Mucosa of gallbladder (tissue), 1 donor: ENCODE measurements at regions not wholly inside any gene's neighbourhood (a gene's known extent, or its start where the extent isn't known, plus 50 kb on each side); places are given as distances from the start of the nearest gene placed in this dataset.
"Not testable (repeated sequence)": the region's sequence is repeated elsewhere in the genome, so short reads cannot be mapped to it uniquely, and the experiment has no call there.

Experiments
- DNase-seq: peaks from one replicate; pipeline ENCODE4 v3.0.0-alpha.2; 2020; ENCODE audit warnings: low spot score
- donor health status: DM: no; HTN: no; CAD: no.

DNA sequence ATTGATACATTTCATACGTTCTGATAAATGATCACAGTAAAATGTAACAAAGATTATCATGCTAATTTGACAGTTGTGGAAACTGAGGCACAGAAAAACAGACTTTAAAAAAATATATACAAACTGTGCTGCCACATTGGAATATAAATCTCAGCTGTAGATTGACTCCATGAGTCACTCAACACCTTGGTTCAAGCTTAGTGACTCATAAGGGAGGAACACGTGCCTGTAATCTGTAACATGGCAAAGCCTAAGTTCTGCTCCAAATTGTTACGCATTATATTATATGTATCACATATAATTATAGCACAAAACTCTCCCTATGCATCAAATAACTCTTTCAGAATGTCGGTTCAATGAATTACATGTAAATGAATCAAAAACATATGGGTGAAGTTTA lies 1047.5 kb downstream of the GATA3 start:
- DNase-seq, result no peak

DNA sequence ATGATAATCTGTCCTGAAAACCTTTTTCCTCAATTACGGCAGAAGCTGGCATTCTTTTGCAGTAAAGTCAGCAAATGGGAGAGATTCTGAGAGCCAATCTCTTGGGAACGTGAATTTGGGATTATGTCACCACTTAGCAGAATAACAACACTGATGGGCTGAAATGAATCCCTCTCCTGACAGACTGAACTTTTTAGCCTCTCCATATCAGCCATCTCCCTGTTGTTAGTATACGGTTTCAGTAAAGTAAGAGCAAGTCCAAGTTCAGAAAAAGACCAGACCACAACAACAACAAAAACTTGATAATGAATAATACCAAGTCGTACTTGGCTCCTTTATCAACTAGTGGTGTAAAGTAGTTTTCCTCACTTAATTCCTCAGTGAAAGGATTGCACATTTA lies 1048.8 kb downstream of the GATA3 start:
- DNase-seq, result no peak

DNA sequence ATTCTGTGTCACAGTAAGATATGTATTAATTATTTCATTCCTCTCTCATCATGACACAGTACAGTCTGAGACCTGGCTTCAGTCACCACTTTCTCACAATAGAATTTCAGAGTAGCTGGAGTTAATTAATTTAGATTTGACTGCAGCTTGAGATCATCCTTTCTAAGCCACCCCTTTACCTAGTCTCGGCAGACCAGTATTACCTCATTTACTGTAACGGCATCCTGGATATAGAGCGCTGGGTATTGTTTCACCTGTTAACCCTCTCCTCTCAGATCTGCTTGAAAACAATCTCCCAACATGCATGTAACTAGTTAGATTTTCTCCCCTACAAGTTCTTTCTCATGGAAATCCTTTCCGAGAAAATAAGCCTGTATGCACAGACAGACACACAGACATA lies 1057.5 kb downstream of the GATA3 start:
- DNase-seq, result no peak

DNA sequence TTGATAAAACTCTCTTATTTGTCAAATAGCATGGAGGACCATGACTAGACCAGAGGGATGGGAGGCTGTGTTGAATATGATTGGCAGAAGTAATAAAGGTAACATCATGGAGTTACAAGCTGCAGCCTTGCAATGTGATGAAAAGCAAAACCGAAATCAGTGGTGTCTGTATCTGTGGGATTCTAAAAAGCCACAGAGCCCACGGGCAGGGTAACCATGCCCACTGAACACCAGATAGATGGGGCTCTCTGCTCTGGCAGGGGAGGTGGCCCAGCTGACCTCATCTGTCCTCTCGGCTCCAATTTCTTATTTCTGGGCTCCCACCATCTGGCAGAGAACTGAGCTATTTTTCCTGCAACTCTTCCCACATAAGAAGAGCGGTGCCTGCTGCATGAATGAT lies 1072.2 kb downstream of the GATA3 start:
- DNase-seq, result no peak

DNA sequence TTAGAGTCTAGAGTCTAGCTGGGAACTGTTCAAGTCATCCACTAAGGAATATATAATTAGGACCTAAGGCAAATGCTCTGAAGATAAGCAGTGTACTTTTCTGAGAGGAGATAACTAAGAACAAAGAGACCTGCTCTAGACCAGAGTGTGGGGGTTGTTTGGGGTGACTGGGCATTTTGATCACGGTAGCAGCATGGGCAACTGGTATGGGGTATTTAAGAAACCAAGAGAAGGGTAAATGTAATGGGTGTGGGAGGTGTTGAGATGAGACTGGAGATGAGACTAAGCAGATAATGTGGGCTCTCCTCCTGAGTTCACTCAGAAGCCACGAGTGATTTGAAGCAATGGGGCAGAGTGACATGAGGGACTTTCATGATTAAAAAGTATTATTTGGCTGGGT lies 1082.9 kb downstream of the GATA3 start:
- DNase-seq, result no peak

DNA sequence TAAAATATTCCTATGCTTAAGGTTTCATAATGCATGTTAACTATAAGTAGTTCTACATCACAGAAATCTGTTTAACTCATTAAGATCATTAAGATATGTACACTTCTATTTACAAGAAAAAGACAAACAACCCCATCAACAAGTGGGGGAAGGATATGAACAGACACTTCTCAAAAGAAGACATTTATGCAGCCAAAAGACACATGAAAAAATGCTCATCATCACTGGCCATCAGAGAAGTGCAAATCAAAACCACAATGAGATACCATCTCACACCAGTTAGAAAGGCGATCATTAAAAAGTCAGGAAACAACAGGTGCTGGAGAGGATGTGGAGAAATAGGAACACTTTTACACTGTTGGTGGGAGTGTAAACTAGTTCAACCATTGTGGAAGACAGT lies 1084.3 kb downstream of the GATA3 start:
- not testable (repeated sequence) for DNase-seq

DNA sequence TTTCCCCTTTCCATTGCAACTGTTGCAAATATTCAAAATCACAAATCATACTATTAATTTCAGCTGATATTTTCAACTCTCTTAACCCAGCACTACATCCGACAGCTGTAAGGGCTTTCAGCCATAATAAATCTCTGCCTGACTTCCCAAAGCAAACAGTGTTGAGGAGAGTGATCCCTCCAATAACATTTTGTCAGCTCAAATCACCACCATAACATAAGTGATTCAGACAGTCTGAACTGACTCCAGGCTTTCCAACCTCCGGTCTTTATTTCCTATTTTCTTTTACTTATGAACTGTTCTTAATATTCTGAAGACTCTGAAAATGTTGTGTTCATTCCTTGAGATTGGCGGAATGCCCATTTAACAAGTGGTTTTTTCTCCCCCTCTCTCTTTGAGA lies 1085.9 kb downstream of the GATA3 start:
- DNase-seq, result no peak

DNA sequence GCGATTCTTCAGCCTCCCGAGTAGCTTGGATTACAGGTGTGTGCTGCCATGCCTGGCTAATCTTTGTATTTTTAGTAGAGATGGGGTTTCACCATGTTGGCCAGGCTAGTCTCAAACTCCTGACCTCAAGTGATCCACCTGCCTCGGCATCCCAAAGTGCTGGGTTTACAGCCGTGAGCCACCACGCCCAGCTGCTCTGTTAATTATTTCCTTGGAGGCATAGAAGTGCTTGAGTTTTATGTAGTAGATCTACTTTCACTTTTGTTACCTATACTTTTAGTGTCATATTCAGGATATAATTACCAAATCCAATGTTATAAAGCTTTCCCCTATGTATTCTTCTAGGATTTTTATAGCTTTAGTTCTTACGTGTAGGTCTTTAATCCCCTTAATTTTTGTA lies 1093.0 kb downstream of the GATA3 start:
- DNase-seq, result no peak

DNA sequence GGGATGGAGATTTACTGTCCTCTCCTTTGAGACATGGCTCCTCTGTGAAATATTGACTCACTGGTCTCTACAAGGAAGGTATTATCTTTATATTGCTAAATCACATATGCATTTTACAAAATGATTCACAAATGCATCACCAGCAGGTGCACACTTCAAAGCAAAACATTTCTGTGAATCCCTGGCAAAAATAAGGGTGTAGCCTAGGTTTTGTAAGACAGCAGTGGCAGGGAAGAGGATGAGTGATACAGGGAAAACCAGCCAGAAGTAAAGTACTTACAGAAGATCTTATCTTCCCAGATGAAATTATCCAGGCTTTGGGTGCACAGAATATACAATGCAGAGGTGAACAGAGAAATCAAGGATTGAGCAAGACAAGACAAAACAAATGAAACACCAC lies 1094.6 kb downstream of the GATA3 start:
- DNase-seq, result no peak

DNA sequence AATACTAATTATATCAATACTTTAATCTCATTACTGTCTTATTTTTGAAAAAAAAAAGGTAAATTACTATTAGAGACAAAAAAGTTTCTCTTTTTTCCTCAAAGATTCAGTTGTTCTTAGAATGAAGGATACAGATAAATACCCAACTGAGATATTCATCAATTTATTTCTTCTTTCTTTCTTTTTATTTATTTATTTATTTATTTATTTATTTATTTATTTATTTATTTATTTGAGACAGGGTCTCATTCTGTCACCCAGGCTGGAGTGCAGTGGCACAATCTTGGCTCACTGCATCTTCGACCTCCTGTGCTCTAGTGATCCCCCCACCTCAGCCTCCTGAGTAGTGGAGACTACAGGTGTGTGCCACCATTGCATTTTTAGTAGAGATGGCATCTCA lies 1098.6 kb downstream of the GATA3 start:
- not testable (repeated sequence) for DNase-seq

DNA sequence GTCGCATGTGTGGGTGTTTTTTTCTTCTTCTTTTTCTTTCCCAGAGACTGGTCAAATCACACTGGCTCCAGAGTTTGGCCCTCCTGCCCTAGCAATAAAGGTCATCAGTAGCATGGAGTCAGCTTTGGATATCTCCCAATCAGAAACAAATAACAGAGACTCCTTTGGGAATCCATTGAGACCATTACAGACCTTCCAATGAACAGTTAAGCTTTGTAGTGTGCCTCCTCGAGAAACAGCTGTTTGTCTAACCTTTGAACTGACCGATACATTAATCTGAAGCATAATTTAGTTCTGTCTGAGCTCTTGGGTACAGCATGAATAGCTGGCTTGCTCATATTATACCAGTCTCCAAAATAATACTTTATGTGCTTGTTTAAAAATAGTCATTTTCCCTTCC lies 1103.2 kb downstream of the GATA3 start:
- no peak for DNase-seq

DNA sequence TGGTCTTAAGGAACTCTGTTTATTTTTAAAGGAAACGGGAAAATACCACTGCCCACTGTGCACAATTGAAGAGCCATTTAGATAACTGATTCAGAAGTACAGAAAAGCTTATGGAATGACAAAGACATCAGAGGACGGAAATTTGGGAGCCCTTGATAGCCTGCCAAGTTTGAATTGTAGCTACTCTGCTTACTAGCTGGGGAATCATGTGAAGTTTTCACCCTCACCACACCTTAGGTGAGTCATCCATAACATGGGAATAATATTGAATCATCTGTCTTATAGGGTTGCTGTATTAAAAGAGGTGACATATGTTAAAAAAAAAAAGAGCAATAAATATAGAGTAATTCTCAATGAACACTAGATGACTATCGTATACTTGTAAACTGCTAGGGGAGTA lies 1104.2 kb downstream of the GATA3 start:
- DNase-seq, result no peak

DNA sequence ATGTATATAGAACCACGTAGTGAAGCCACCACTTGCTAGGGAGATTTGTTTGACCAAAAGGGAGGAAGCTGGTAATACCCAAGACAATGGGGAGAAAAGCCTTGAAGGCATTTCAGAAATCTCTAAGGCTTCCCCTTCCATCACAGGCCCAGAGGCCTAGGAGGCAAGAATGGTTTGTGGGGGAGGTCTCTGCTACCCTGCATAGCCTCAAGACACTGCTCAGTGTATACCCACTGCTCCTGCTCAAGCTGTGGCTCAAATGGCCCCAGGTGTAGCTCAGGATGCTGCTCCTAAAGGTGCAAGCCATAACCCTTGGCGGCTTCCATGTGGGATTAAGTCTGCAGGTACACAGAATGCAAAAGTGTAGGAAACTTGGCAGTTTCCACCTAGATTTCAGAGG lies 1105.8 kb downstream of the GATA3 start:
- no peak for DNase-seq

DNA sequence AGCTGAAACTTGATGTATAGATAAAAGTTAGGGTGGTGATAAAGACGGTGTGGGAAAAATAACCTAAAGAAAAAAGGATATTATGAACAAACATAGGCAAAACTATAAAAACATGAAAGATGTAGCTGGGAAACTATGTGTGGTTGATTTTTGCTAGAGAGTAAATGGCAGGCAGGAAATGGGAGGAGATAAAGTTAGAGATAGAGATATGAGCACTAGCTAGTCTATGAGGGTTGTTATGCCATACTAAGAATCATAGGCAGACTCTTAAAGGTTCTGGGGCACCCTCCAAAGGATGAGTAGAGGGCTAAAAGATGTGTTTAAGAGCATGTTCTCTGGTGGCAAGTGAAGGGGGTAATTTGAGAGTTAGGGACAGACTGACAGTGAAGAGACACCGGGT lies 1109.2 kb downstream of the GATA3 start:
- no peak for DNase-seq

DNA sequence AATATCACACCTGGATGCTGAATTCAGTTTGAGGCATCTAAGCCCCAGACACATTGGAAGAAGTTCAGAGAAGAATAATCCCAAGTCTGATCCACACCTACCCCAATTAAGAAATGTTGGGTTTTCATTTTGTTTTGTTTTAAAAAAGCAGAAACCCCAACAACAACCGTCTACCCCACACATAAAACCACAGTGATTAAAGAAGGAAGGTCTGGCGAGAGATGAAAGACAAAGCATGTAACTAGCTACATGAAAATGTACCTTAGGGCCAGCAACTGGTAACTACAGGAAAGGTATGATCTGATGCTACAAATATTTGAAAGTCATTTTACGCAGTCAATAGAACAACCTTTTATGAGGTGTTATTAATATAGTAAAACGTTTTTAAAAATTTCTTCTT lies 1112.3 kb downstream of the GATA3 start:
- DNase-seq, result no peak

DNA sequence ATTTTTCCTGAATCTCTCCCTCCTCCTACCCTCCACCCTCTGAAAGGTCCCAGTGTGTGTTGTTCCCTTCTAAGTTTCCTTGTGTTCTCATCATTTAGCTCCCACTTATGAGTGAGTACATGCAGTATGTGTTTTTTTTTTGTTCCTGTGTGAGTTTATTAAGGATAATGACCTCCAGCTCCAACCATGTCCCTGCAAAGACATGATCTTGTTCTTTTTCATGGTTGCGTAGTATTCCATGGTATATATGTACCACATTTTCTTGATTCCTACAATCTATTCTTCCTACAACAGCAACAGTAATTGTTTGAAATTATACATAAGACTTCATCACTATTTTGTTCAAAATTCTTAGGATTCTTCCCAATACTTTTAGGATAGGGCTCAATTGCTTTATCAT lies 1117.8 kb downstream of the GATA3 start:
- no peak for DNase-seq

DNA sequence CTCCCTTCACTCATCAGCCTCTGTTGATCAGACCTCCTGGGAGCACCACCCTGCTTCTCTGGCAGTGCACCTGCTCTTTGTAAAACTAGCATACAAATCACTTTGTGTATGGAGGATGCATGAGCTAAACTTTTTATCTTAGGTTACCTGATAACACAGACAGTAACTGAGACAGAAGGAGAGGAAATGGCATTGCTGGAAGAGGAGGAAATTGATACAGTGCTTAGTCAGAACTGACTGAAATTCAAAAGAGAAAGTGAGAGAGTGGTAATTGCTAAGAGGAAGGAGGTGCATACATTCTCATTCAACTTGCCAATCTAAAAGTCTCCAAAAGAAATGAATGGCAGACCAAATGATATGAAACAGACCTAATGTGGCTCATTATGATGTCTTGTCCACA lies 1120.7 kb downstream of the GATA3 start:
- no peak for DNase-seq

DNA sequence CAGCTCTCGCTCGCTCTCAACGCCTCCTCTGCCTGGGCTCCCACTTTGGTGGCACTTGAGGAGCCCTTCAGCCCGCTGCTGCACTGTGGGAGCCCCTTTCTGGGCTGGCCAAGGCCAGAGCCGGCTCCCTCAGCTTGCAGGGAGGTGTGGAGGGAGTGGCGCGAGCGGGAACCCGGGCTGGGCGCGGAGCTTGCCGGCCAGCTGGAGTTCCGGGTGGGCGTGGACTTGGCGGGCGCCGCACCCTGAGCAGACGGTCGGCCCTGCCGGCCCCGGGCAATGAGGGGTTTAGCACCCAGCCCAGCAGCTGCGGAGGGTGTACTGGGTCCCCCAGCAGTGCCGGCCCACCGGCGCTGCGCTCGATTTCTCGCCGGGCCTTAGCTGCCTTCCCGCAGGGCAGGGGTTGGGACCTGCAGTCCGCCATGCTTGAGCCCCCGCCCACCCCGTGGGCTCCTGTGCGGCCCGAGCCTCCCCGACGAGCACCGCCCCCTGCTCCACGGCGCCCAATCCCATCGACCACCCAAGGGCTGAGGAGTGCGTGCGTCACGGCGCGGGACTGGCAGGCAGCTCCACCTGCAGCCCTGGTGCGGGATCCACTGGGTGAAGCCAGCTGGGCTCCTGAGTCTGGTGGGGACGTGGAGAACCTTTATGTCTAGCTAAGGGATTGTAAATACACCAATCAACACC lies 1128.9 kb downstream of the GATA3 start:
- not testable (repeated sequence) for DNase-seq

DNA sequence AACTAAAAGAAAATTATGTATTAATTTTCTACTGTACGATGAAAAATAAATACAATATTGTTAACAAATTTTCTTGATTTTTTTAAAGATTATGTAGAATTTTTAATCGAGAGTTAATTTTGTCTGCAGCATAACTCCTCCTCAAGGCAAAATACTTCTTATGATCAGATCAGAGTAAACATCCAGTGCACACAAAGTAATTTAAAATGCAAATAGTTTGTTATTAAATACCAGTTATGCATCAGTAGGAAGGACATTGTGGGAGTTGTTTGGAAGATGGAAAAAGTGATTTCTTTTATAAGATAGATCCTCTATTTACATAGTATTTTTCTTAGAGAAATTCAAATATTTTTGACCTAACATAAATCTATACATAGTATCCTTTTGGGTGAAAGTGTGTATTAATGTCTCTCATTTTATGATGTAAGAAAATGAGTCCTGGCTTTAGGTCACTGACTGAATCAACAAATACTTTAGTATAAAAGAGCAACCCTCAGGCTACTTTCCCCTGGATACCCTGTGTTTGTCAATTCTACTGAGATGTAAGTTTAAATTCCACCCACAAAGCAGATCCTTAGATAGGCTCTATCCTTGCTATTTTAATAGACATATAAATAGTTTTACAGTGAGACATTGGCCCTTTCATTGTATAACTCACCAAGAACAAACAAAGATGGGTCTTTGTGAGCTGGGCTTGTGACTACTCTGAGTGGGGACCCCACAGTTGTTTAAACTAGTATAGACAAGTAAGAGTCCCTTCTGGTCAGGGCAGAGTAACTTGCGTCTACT lies 1133.7 kb downstream of the GATA3 start:
- no peak for DNase-seq

DNA sequence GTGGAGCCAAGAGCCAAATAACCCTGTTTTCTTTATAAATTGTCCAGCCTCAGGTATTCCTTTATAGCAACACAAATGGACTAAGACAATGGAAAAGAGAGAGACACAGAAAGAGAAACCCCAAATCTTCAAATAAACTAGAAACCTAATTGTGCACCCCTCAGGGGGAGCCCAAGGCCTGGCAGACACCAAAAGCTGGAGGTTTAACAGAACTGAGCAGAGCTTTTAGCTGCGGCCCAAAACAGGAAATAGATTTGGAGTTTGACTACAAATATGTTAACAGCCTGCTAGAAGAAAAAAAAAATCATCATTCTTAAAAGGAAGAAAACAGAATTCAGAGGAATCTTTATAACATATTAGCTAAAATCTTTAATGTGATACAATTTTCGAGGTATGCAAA lies 1135.0 kb downstream of the GATA3 start:
- no peak for DNase-seq

DNA sequence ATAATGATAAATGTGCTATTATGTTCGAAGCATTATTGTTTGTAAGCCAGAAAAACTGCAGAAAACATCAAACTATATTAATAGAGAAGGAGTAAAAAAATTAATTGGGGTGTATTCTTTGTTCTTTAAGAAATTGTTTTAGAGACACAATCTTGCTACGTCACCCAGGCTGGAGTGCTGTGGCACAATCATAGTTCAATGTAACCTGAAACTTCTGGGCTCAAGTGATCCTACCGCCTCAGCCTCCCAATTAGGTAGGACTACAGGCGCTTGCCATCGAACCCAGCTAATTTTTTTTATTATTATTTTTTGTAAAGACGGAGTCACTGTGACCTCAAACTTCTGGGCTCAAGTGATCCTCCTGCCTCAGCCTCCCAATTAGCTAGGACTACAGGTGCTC lies 1138.6 kb downstream of the GATA3 start:
- DNase-seq, result no peak

DNA sequence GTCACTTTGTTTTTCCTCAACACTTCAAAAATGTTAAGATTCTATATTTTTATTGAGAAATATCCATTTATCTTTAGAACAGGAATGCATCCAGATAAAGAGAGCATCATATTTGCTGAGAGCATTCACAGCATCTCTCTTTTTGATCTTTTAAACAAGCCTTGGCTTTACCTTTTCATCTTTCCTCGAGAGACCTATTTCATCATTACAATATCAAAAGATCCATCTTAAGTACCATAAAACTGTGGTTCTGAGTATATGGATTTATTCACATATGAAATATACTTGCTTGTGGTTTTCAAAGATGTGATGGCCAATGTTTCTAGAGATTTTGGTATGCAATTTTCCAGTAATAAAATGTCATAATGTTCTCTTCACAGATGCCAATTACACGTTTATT lies 1140.9 kb downstream of the GATA3 start:
- DNase-seq, result no peak

DNA sequence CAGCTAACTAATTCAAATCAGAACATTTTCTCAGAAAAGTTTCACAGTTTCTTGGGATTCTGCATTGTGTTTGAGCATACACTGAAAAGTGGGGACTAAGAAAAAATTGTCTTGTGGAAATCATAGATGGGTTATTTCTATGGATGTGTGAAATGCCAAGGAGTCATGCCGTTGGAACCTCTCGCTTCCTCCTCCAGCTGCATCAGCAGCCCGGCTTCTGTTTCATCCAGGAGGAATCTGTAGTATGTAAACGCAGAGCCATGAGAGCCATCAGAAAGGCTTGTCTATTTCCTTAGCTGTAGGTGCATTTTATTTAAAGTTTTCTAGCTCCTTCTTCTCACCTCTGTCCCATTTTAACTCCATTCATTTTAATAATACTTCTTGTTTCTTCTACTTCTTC lies 1144.1 kb downstream of the GATA3 start:
- no peak for DNase-seq

DNA sequence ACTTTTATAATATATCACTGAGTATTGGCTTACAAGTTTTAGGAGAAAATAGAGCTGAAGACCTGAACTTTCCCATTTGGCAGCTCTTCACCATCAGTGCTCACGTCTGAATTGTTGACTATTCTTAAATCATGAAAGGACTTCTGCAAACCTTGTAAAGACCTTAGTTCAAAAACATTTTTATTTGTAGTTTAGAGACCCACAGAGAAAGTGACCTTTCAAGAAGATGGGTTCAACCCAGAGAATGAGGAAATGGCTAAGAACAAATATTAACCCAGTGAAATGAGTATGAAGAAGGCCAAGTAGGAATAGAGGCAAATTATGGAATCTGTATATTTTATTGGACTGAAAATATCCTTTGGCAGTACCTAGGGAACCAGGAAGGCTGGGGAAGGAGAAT lies 1151.1 kb downstream of the GATA3 start:
- no peak for DNase-seq
